ENCODE measurements at regions not wholly inside any gene's neighbourhood (a gene's known extent, or its start where the extent isn't known, plus 50 kb on each side); places are given as distances from the start of the nearest gene placed in this dataset.

- TF ChIP-seq POLR2A (IDR thresholded peaks at IDR 0.05; ENCODE audit: low read depth, low read length), result no peak
- no peak for TF ChIP-seq TAF1 (IDR thresholded peaks at IDR 0.05; ENCODE audit: borderline replicate concordance, low read depth, low read length)
Measured at GRCh38 chr3:13148561-13149329, 75.5 kb upstream of the IQSEC1 start.
